Spleen (tissue), 11 donors: ENCODE measurements at regions not wholly inside any gene's neighbourhood (a gene's known extent, or its start where the extent isn't known, plus 50 kb on each side); places are given as distances from the start of the nearest gene placed in this dataset.

Source experiments
- DNase-seq: peaks from one replicate; pipeline ENCODE4 v3.0.0-alpha.2; 2020
- H3K27ac ChIP-seq, 8 donors: fragments of 200-600 bp; sonication (generic) in 7 of 8; 1 replicate in 4 of 8; 2 replicates in 4 of 8; pipeline versions ENCODE4 v1.5.0 to v1.8.0; 2016 to 2021; ENCODE audit warnings: inconsistent platforms in 4 of 8, mild to moderate bottlenecking in 4 of 8, moderate library complexity in 1 of 8
- H3K27me3 ChIP-seq, 7 donors: fragments of 200-600 bp; sonication (generic) in 6 of 7; replicated peaks in 1 of 7; 1 replicate in 4 of 7; 2 replicates in 3 of 7; pipeline versions ENCODE4 v1.5.0 to v1.8.0; 2016 to 2021; ENCODE audit warnings: inconsistent platforms in 3 of 7, mild to moderate bottlenecking in 1 of 7
- H3K36me3 ChIP-seq, 6 donors: fragments of 200-600 bp; sonication (generic) in 5 of 6; 1 replicate in 4 of 6; 2 replicates in 2 of 6; pipeline versions ENCODE4 v1.5.0 to v1.8.0; 2016 to 2021; ENCODE audit warnings: inconsistent platforms in 2 of 6
- H3K4me1 ChIP-seq, 6 donors: fragments of 200-600 bp; sonication (generic) in 5 of 6; 1 replicate in 3 of 6; 2 replicates in 3 of 6; pipeline versions ENCODE4 v1.5.0 to v1.8.0; 2016 to 2021; ENCODE audit warnings: inconsistent platforms in 3 of 6
- H3K4me3 ChIP-seq, 8 donors: fragments of 200-600 bp; sonication (generic) in 7 of 8; 1 replicate in 4 of 8; 2 replicates in 4 of 8; pipeline versions ENCODE4 v1.5.0 to v1.8.0; 2016 to 2021; ENCODE audit warnings: inconsistent platforms in 4 of 8, mild to moderate bottlenecking in 4 of 8, moderate library complexity in 2 of 8
- H3K9me3 ChIP-seq, 8 donors: fragments of 200-600 bp; sonication (generic) in 7 of 8; 1 replicate in 4 of 8; 2 replicates in 4 of 8; pipeline versions ENCODE4 v1.5.0 to v1.8.0; 2016 to 2021; ENCODE audit warnings: inconsistent platforms in 4 of 8
- CTCF ChIP-seq, 11 experiments: fragments of 200-600 bp in 7 of 11; fragments of 450-650 bp in 4 of 11; sonication (generic) in 4 of 11; IDR thresholded peaks in 8 of 11; conservative IDR thresholded peaks in 3 of 11; 1 replicate in 7 of 11; 2 replicates in 4 of 11; pipeline versions ENCODE4 v1.4.0 to v1.8.0; 2016 to 2021; ENCODE audit warnings: antibody characterized with exemption in 11 of 11, inconsistent platforms in 4 of 11, mild to moderate bottlenecking in 1 of 11
- POLR2A ChIP-seq, 3 donors: fragments of 450-650 bp; IDR thresholded peaks; one replicate each; pipeline ENCODE4 v1.5.1; 2017; ENCODE audit warnings: antibody characterized with exemption in 3 of 3, mild to moderate bottlenecking in 1 of 3
- POLR2AphosphoS5 ChIP-seq, 3 donors: sonication (generic); formaldehyde crosslinking; IDR thresholded peaks; one replicate each; pipeline ENCODE4 v1.5.1; 2017; ENCODE audit warnings: antibody characterized with exemption in 3 of 3
- WGBS, 5 donors: extraction: QIAGEN DNeasy Blood & Tissue Kit in 3 of 5; methylation state at CpG; one replicate each; pipeline versions ENCODE4 v1.1.5 to v1.1.7; 2013 to 2018; 5-methylcytosine and 5-hydroxymethylcytosine counted together
- intact Hi-C: fragments of 100-400 bp; cut with DNase I; formaldehyde crosslinking; loops from one replicate; pipeline ENCODE4 v1.15.0; 2023; ENCODE audit warnings: low total_unique reads
- donor health status: healthy with polysubstance abuse.
- donor health status: DM: no; HTN: no; CAD: no; lungs with moderate emphysema.
- donor health status: DM: no; HTN: no; CAD: no.
- donor health status: Bipolar disorder and iron deficiency.
- donor health status: healthy.
- donor health status: DM: no; HTN: no; CAD: no.
- donor health status: DM: yes; HTN: yes; CAD: no.

- Histone ChIP-seq H3K36me3 (no peaks in the 10 kb centered on the region), H3K4me1 (no peaks in the 10 kb centered on the region), H3K4me3 (no peak overlapping the region), H3K9me3 (peaks cover 0 to 5% (median 0%) of the 10 kb centered on the region in 8 donors), H3K27me3 (no peaks in the 10 kb centered on the region), H3K27ac (no peak overlapping the region)
- TF ChIP-seq POLR2A (IDR thresholded peaks at IDR 0.05), result no peak
- no peak for TF ChIP-seq POLR2AphosphoS5 (IDR thresholded peaks at IDR 0.05)
- TF ChIP-seq CTCF (IDR thresholded peaks at IDR 0.05 in 8 of 11, conservative IDR thresholded peaks at IDR 0.05 in 3 of 11), result no peak
- no peak for DNase-seq
- intact Hi-C loops, result no loop called here
Measured at GRCh38 chr4:163773940-163774339, 279.4 kb downstream of the TMA16 start.

- Histone ChIP-seq H3K27ac (no peak overlapping the region), H3K9me3 (peaks cover 0 to 5% (median 0%) of the 10 kb centered on the region in 8 donors), H3K4me3 (no peak overlapping the region), H3K27me3 (no peaks in the 10 kb centered on the region), H3K36me3 (no peaks in the 10 kb centered on the region), H3K4me1 (no peaks in the 10 kb centered on the region)
- TF ChIP-seq POLR2A (IDR thresholded peaks at IDR 0.05), result no peak
- no peak for TF ChIP-seq CTCF (IDR thresholded peaks at IDR 0.05 in 8 of 11, conservative IDR thresholded peaks at IDR 0.05 in 3 of 11)
- no peak for TF ChIP-seq POLR2AphosphoS5 (IDR thresholded peaks at IDR 0.05)
- DNase-seq, result no peak
- WGBS, 5 donors, result 52 to 77% (median 65%) methylated on average over 1 of the region's 1 CpG
- intact Hi-C loops, result no loop called here
Measured at GRCh38 chr4:163776957-163777356, 282.5 kb downstream of the TMA16 start.

- WGBS, 5 donors, result 72 to 86% (median 78%) methylated on average over 2 of the region's 2 CpGs
- Histone ChIP-seq H3K27ac (no peak overlapping the region), H3K36me3 (no peaks in the 10 kb centered on the region), H3K4me3 (no peak overlapping the region), H3K4me1 (no peaks in the 10 kb centered on the region), H3K27me3 (no peaks in the 10 kb centered on the region), H3K9me3 (peaks cover 0 to 8% (median 0%) of the 10 kb centered on the region in 8 donors)
- TF ChIP-seq CTCF (IDR thresholded peaks at IDR 0.05 in 8 of 11, conservative IDR thresholded peaks at IDR 0.05 in 3 of 11) (no peak), POLR2A (IDR thresholded peaks at IDR 0.05) (no peak), POLR2AphosphoS5 (IDR thresholded peaks at IDR 0.05) (no peak)
- no peak for DNase-seq
- intact Hi-C loops, result no loop called here
Measured at GRCh38 chr4:163781726-163782125, 287.2 kb downstream of the TMA16 start.

- Histone ChIP-seq H3K36me3 (no peaks in the 10 kb centered on the region), H3K27ac (no peak overlapping the region), H3K27me3 (no peaks in the 10 kb centered on the region), H3K9me3 (no peaks in the 10 kb centered on the region), H3K4me1 (no peaks in the 10 kb centered on the region), H3K4me3 (no peak overlapping the region)
- 74 to 87% (median 81%) methylated on average over 3 of the region's 3 CpGs for WGBS, 5 donors
- no peak for DNase-seq
- TF ChIP-seq POLR2A (IDR thresholded peaks at IDR 0.05) (no peak), POLR2AphosphoS5 (IDR thresholded peaks at IDR 0.05) (no peak), CTCF (IDR thresholded peaks at IDR 0.05 in 8 of 11, conservative IDR thresholded peaks at IDR 0.05 in 3 of 11) (no peak)
- intact Hi-C loops, result no loop called here
Measured at GRCh38 chr4:163790231-163790630, 295.7 kb downstream of the TMA16 start.
